NCI-H1694 (cell line): ENCODE measurements at regions not wholly inside any gene's neighbourhood (a gene's known extent, or its start where the extent isn't known, plus 50 kb on each side); places are given as distances from the start of the nearest gene placed in this dataset.
"Not testable (repeated sequence)": the region's sequence is repeated elsewhere in the genome, so short reads cannot be mapped to it uniquely, and the experiment has no call there.

Source experiments
- DNase-seq: peaks from one replicate; lab custom pipeline; 2025; lab: John Stamatoyannopoulos, UW

- no peak for DNase-seq
Measured at GRCh38 chr10:90180886-90181691, 479.7 kb downstream of the KIF20B start.

- no peak for DNase-seq
Measured at GRCh38 chr10:90192825-90193224, 491.4 kb downstream of the KIF20B start.

GRCh38 chr10:90193240-90193985, 492.0 kb downstream of the KIF20B start:
- no peak for DNase-seq

GRCh38 chr10:90195288-90195840, 494.0 kb downstream of the KIF20B start:
- DNase-seq, result no peak

- DNase-seq, result no peak
Measured at GRCh38 chr10:90197766-90198165, 496.4 kb downstream of the KIF20B start.

GRCh38 chr10:90199093-90199492, 497.7 kb downstream of the KIF20B start:
- no peak for DNase-seq

- DNase-seq, result no peak
Measured at GRCh38 chr10:90199513-90199912, 498.1 kb downstream of the KIF20B start.

GRCh38 chr10:90204131-90204955, 503.0 kb downstream of the KIF20B start:
- DNase-seq, result no peak

GRCh38 chr10:90204956-90205314, 503.5 kb downstream of the KIF20B start:
- no peak for DNase-seq

GRCh38 chr10:90205340-90205739, 503.9 kb downstream of the KIF20B start:
- no peak for DNase-seq

- no peak for DNase-seq
Measured at GRCh38 chr10:90213346-90213745, 512.0 kb downstream of the KIF20B start.

- DNase-seq, result no peak
Measured at GRCh38 chr10:90218846-90219245, 517.5 kb downstream of the KIF20B start.

GRCh38 chr10:90222372-90222771, 521.0 kb downstream of the KIF20B start:
- DNase-seq, result no peak

GRCh38 chr10:90222939-90223338, 521.5 kb downstream of the KIF20B start:
- no peak for DNase-seq

GRCh38 chr10:90224791-90225566, 523.6 kb downstream of the KIF20B start:
- no peak for DNase-seq

- no peak for DNase-seq
Measured at GRCh38 chr10:90226517-90226916, 525.1 kb downstream of the KIF20B start.

GRCh38 chr10:90227217-90227656, 525.8 kb downstream of the KIF20B start:
- DNase-seq, result no peak

GRCh38 chr10:90227786-90228185, 526.4 kb downstream of the KIF20B start:
- no peak for DNase-seq

GRCh38 chr10:90229486-90229885, 528.1 kb downstream of the KIF20B start:
- no peak for DNase-seq

GRCh38 chr10:90233805-90234204, 532.4 kb downstream of the KIF20B start:
- DNase-seq, result not testable (repeated sequence)

GRCh38 chr10:90245623-90246022, 544.2 kb downstream of the KIF20B start:
- no peak for DNase-seq
